Medulla oblongata (tissue), 1 donor: ENCODE measurements at regions not wholly inside any gene's neighbourhood (a gene's known extent, or its start where the extent isn't known, plus 50 kb on each side); places are given as distances from the start of the nearest gene placed in this dataset.
"Not testable (repeated sequence)": the region's sequence is repeated elsewhere in the genome, so short reads cannot be mapped to it uniquely, and the experiment has no call there.

Source experiments
- DNase-seq: peaks from one replicate; pipeline ENCODE4 v3.0.0-alpha.2; 2015; ENCODE audit errors: extremely low spot score

GRCh38 chr9:85081963-85082362 lies 412.4 kb downstream of the NTRK2 start:
- DNase-seq, result no peak

- no peak for DNase-seq
Measured at GRCh38 chr9:85079349-85079748, 409.8 kb downstream of the NTRK2 start.

- no peak for DNase-seq
Measured at GRCh38 chr9:85077944-85078343, 408.4 kb downstream of the NTRK2 start.

- DNase-seq, result not testable (repeated sequence)
Measured at GRCh38 chr9:85077146-85077545, 407.6 kb downstream of the NTRK2 start.
